CD14-positive monocyte (primary cell): ENCODE measurements at regions not wholly inside any gene's neighbourhood (a gene's known extent, or its start where the extent isn't known, plus 50 kb on each side); places are given as distances from the start of the nearest gene placed in this dataset.

ENCODE experiments used
- DNase-seq, 3 donors: peaks; one replicate each; pipeline ENCODE4 v3.0.0-alpha.2; 2011 to 2022
- H2AFZ ChIP-seq: 2 replicates; pipeline ENCODE4 v1.6.0; 2012; ENCODE audit warnings: mild to moderate bottlenecking, low read depth, low read length, inconsistent platforms; ENCODE audit not compliant: insufficient read depth, poor library complexity, severe bottlenecking
- H3K27ac ChIP-seq, 2 donors: 1 replicate in 1 of 2; 2 replicates in 1 of 2; pipeline ENCODE4 v1.5.1; 2012 to 2013; ENCODE audit warnings: low read length in 2 of 2, control low read depth in 1 of 2, inconsistent platforms in 1 of 2, low read depth in 1 of 2, mild to moderate bottlenecking in 1 of 2
- H3K27me3 ChIP-seq, 2 donors: one replicate each; pipeline versions ENCODE4 v1.6.0 to v1.6.1; 2011 to 2013; ENCODE audit warnings: low read length in 2 of 2; ENCODE audit not compliant: control insufficient read depth in 2 of 2, insufficient read depth in 2 of 2
- H3K36me3 ChIP-seq, 2 donors: replicated peaks in 1 of 2; 1 replicate in 1 of 2; 2 replicates in 1 of 2; pipeline versions ENCODE4 v1.5.1 to v1.6.1; 2012 to 2013; ENCODE audit warnings: low read length in 2 of 2, control low read depth in 1 of 2, inconsistent platforms in 1 of 2, mild to moderate bottlenecking in 1 of 2; ENCODE audit not compliant: insufficient read depth in 2 of 2, control insufficient read depth in 1 of 2
- H3K4me1 ChIP-seq, 2 donors: 1 replicate in 1 of 2; 2 replicates in 1 of 2; pipeline versions ENCODE4 v1.5.1 to v1.6.1; 2012 to 2013; ENCODE audit warnings: low read length in 2 of 2, control low read depth in 1 of 2, inconsistent platforms in 1 of 2, mild to moderate bottlenecking in 1 of 2, moderate library complexity in 1 of 2; ENCODE audit not compliant: insufficient read depth in 2 of 2, control insufficient read depth in 1 of 2
- H3K4me2 ChIP-seq: replicated peaks from 2 replicates; pipeline ENCODE3; 2012; ENCODE audit warnings: low read length, moderate library complexity, mild to moderate bottlenecking; ENCODE audit not compliant: poor library complexity, severe bottlenecking; ENCODE audit errors: extremely low read depth
- H3K4me3 ChIP-seq, 3 experiments: fragments of 200-600 bp in 1 of 3; sonication (generic) in 1 of 3; replicated peaks in 1 of 3; 1 replicate in 2 of 3; 2 replicates in 1 of 3; pipeline ENCODE4 v1.5.1; 2011 to 2013; ENCODE audit warnings: low read length in 3 of 3, mild to moderate bottlenecking in 3 of 3, control low read depth in 2 of 3, low read depth in 2 of 3, inconsistent platforms in 1 of 3, moderate library complexity in 1 of 3
- H3K79me2 ChIP-seq: 2 replicates; pipeline ENCODE4 v1.6.0; 2012; ENCODE audit warnings: mild to moderate bottlenecking, control low read depth, inconsistent platforms, low read length, moderate library complexity; ENCODE audit not compliant: insufficient read depth
- H3K9ac ChIP-seq: 2 replicates; pipeline ENCODE4 v1.6.0; 2017; ENCODE audit warnings: low read length, mild to moderate bottlenecking; ENCODE audit not compliant: insufficient read depth, poor library complexity, severe bottlenecking
- H3K9me3 ChIP-seq, 2 donors: replicated peaks in 1 of 2; 1 replicate in 1 of 2; 2 replicates in 1 of 2; pipeline versions ENCODE4 v1.5.1 to v1.6.1; 2012 to 2013; ENCODE audit warnings: low read length in 2 of 2, control low read depth in 1 of 2; ENCODE audit not compliant: control insufficient read depth in 1 of 2, insufficient read depth in 1 of 2
- H4K20me1 ChIP-seq: 2 replicates; pipeline ENCODE4 v1.6.0; 2012; ENCODE audit warnings: mild to moderate bottlenecking, low read length, control low read depth, moderate library complexity; ENCODE audit not compliant: insufficient read depth
- H3K27ac Mint-ChIP-seq, 7 donors: one replicate each; pipeline ENCODE4 v1.8.0; 2020; ENCODE audit warnings: mild to moderate bottlenecking in 7 of 7, mixed read lengths in 7 of 7, moderate library complexity in 6 of 7, inconsistent platforms in 2 of 7
- H3K27me3 Mint-ChIP-seq, 3 donors: one replicate each; pipeline ENCODE4 v1.8.0; 2021 to 2022; ENCODE audit warnings: low read depth in 3 of 3, mild to moderate bottlenecking in 3 of 3, mixed read lengths in 3 of 3, moderate library complexity in 3 of 3, inconsistent platforms in 1 of 3
- H3K36me3 Mint-ChIP-seq, 2 donors: one replicate each; pipeline ENCODE4 v1.8.0; 2020; ENCODE audit warnings: mixed read lengths in 2 of 2, inconsistent platforms in 1 of 2, mild to moderate bottlenecking in 1 of 2
- H3K4me1 Mint-ChIP-seq: one replicate; pipeline ENCODE4 v1.8.0; 2020; ENCODE audit warnings: mild to moderate bottlenecking, mixed read lengths
- H3K4me3 Mint-ChIP-seq, 2 donors: one replicate each; pipeline ENCODE4 v1.8.0; 2020; ENCODE audit warnings: mild to moderate bottlenecking in 2 of 2, mixed read lengths in 2 of 2, moderate library complexity in 1 of 2
- H3K9me3 Mint-ChIP-seq, 7 donors: one replicate each; pipeline ENCODE4 v1.8.0; 2020 to 2022; ENCODE audit warnings: mixed read lengths in 7 of 7, mild to moderate bottlenecking in 6 of 7, moderate library complexity in 6 of 7, inconsistent platforms in 2 of 7
- intact Hi-C, 2 donors: fragments of 100-400 bp; cut with micrococcal nuclease; formaldehyde crosslinking; loops; one replicate each; pipeline versions ENCODE4 v1.15.0 to v1.15.1; 2023
- TF ChIP-seq, protein P1 (sequence below): fragments of 200-600 bp; IDR thresholded peaks from one replicate; pipeline ENCODE4 v1.8.0; 2022; ENCODE audit warnings: antibody characterized with exemption, mild to moderate bottlenecking

DNA sequence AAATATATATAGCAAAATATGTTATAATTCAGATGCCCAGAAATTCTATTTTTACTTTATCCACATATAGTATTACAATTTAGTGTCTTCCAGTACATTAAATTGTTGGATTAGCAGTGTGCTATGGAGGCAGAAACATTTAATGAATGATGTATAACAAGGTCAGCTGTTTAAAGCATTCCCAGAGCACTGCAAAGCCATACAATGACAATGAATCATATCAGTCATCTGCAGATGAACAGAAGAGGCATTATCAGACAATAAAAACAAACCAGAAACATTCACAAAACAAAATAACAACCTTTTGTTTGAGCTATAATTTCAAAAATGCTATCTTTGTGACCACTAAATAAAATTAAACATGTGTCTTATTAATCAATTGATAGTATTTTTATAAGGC, 524.2 kb downstream of the FAT4 start:
- H3K9me3 ChIP-seq, result no peaks in the 10 kb centered on the region
- Mint-ChIP-seq H3K4me3 (no peak overlapping the region), H3K27me3 (no peaks in the 10 kb centered on the region), H3K27ac (no peak overlapping the region), H3K4me1 (no peaks in the 10 kb centered on the region), H3K36me3 (no peaks in the 10 kb centered on the region), H3K9me3 (peaks cover 0 to 2% (median 0%) of the 10 kb centered on the region in 7 donors)
- H3K79me2 ChIP-seq, result no peaks in the 10 kb centered on the region
- no peak overlapping the region for H3K4me2 ChIP-seq
- H2AFZ ChIP-seq, result no peak overlapping the region
- H3K9ac ChIP-seq, result no peak overlapping the region
- TF ChIP-seq, protein P1, sequence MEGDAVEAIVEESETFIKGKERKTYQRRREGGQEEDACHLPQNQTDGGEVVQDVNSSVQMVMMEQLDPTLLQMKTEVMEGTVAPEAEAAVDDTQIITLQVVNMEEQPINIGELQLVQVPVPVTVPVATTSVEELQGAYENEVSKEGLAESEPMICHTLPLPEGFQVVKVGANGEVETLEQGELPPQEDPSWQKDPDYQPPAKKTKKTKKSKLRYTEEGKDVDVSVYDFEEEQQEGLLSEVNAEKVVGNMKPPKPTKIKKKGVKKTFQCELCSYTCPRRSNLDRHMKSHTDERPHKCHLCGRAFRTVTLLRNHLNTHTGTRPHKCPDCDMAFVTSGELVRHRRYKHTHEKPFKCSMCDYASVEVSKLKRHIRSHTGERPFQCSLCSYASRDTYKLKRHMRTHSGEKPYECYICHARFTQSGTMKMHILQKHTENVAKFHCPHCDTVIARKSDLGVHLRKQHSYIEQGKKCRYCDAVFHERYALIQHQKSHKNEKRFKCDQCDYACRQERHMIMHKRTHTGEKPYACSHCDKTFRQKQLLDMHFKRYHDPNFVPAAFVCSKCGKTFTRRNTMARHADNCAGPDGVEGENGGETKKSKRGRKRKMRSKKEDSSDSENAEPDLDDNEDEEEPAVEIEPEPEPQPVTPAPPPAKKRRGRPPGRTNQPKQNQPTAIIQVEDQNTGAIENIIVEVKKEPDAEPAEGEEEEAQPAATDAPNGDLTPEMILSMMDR, result no peak
- H4K20me1 ChIP-seq, result no peaks in the 10 kb centered on the region
- no peaks in the 10 kb centered on the region for H3K27me3 ChIP-seq
- no peak overlapping the region for H3K4me3 ChIP-seq
- H3K27ac ChIP-seq, result no peak overlapping the region
- H3K4me1 ChIP-seq, result no peaks in the 10 kb centered on the region
- no peaks in the 10 kb centered on the region for H3K36me3 ChIP-seq
- DNase-seq, result no peak
- intact Hi-C loops, result no loop called here

GRCh38 chr4:125843947-125844346, 529.2 kb downstream of the FAT4 start:
- Histone ChIP-seq H3K4me2 (no peak overlapping the region), H3K9me3 (no peaks in the 10 kb centered on the region), H3K79me2 (no peaks in the 10 kb centered on the region), H3K27ac (no peak overlapping the region), H3K9ac (no peak overlapping the region), H3K4me3 (no peak overlapping the region), H3K27me3 (no peaks in the 10 kb centered on the region), H2AFZ (no peak overlapping the region), H3K4me1 (no peaks in the 10 kb centered on the region), H4K20me1 (no peaks in the 10 kb centered on the region), H3K36me3 (no peaks in the 10 kb centered on the region)
- no peak overlapping the region for H3K4me3 Mint-ChIP-seq
- no peak for DNase-seq
- H3K36me3 Mint-ChIP-seq, result no peaks in the 10 kb centered on the region
- no peak overlapping the region for H3K27ac Mint-ChIP-seq
- TF ChIP-seq, protein P1, result no peak
- H3K4me1 Mint-ChIP-seq, result no peaks in the 10 kb centered on the region
- no peaks in the 10 kb centered on the region for H3K27me3 Mint-ChIP-seq
- intact Hi-C loops, result no loop called here
- peaks cover 0 to 2% (median 0%) of the 10 kb centered on the region in 7 donors for H3K9me3 Mint-ChIP-seq
